ENCODE measurements at regions not wholly inside any gene's neighbourhood (a gene's known extent, or its start where the extent isn't known, plus 50 kb on each side); places are given as distances from the start of the nearest gene placed in this dataset.

GRCh38 chr17:83181991-83182619 lies 102.7 kb downstream of the METRNL start:
- Histone ChIP-seq H3K4me2 (no peak overlapping the region), H3K4me3 (no peak overlapping the region), H3K27me3 (ENCODE audit: insufficient read depth, low read depth) (no peaks in the 10 kb centered on the region), H3K79me2 (ENCODE audit: low read depth) (no peaks in the 10 kb centered on the region), H4K20me1 (ENCODE audit: insufficient read depth) (no peaks in the 10 kb centered on the region), H3K4me1 (replicated peaks; ENCODE audit: insufficient read depth) (no peaks in the 10 kb centered on the region), H3K9me2 (ENCODE audit: insufficient read depth) (no peaks in the 10 kb centered on the region), H3K27ac (no peak overlapping the region), H3K9me3 (ENCODE audit: insufficient read depth, low read depth) (no peaks in the 10 kb centered on the region), H2AFZ (no peak overlapping the region), H3F3A (ENCODE audit: insufficient read depth, low read depth) (no peaks in the 10 kb centered on the region), H3K36me3 (ENCODE audit: low read depth) (no peaks in the 10 kb centered on the region)
- POLR2A ChIA-PET (ENCODE audit: unreplicated experiment): no interaction called here
- TF ChIP-seq EZH2 (IDR thresholded peaks at IDR 0.05; ENCODE audit: low read depth) (no peak), CTCF (conservative IDR thresholded peaks at IDR 0.05) (no peak)
- CTCF ChIA-PET: no interaction called here
- no TSS peak for BruUV-seq (replicated peaks)
- DNase-seq: no peak
- intact Hi-C loops (cut with micrococcal nuclease; ENCODE audit: unreplicated experiment): no loop called here

- intact Hi-C loops (cut with micrococcal nuclease; ENCODE audit: unreplicated experiment): no loop called here
- Histone ChIP-seq H3K27me3 (ENCODE audit: insufficient read depth, low read depth) (no peaks in the 10 kb centered on the region), H3K27ac (no peak overlapping the region), H3K4me1 (replicated peaks; ENCODE audit: insufficient read depth) (no peaks in the 10 kb centered on the region), H3K9me2 (ENCODE audit: insufficient read depth) (no peaks in the 10 kb centered on the region), H2AFZ (no peak overlapping the region), H3K4me2 (no peak overlapping the region), H3K36me3 (ENCODE audit: low read depth) (no peaks in the 10 kb centered on the region), H3K9me3 (ENCODE audit: insufficient read depth, low read depth) (no peaks in the 10 kb centered on the region), H3F3A (ENCODE audit: insufficient read depth, low read depth) (no peaks in the 10 kb centered on the region), H3K79me2 (ENCODE audit: low read depth) (no peaks in the 10 kb centered on the region), H3K4me3 (no peak overlapping the region), H4K20me1 (ENCODE audit: insufficient read depth) (no peaks in the 10 kb centered on the region)
- no peak for DNase-seq
- POLR2A ChIA-PET (ENCODE audit: unreplicated experiment): no interaction called here
- no peak for TF ChIP-seq CTCF (conservative IDR thresholded peaks at IDR 0.05)
- TF ChIP-seq EZH2 (IDR thresholded peaks at IDR 0.05; ENCODE audit: low read depth): no peak
- BruUV-seq (replicated peaks): no TSS peak
- CTCF ChIA-PET: no interaction called here
These were observed 103.3 kb downstream of the METRNL start for GRCh38 chr17:83182620-83183101.

- no TSS peak for BruUV-seq (replicated peaks)
These were observed 103.9 kb downstream of the METRNL start for GRCh38 chr17:83183145-83183948.

More at GRCh38 chr17:83183145-83183948, 103.9 kb downstream of the METRNL start:
- no peaks in the 10 kb centered on the region for H3K27me3 ChIP-seq (ENCODE audit: insufficient read depth, low read depth)
- intact Hi-C loops (cut with micrococcal nuclease; ENCODE audit: unreplicated experiment): no loop called here
- H3K9me3 ChIP-seq (ENCODE audit: insufficient read depth, low read depth): no peaks in the 10 kb centered on the region; the same call in 1 of the 2 replicates
- H3K4me1 ChIP-seq (replicated peaks; ENCODE audit: insufficient read depth): no peaks in the 10 kb centered on the region
- H3F3A ChIP-seq (ENCODE audit: insufficient read depth, low read depth): no peaks in the 10 kb centered on the region
- no peak overlapping the region for H3K27ac ChIP-seq
- H3K79me2 ChIP-seq (ENCODE audit: low read depth): no peaks in the 10 kb centered on the region
- TF ChIP-seq CTCF (conservative IDR thresholded peaks at IDR 0.05): no peak
- no peak for TF ChIP-seq EZH2 (IDR thresholded peaks at IDR 0.05; ENCODE audit: low read depth)
- CTCF ChIA-PET: interaction anchor here (0.7 kb wide), 1 partner anchor 11 kb away, joined by 3 read pairs; no protein-coding TSS in a partner anchor
- H3K4me3 ChIP-seq: no peak overlapping the region
- H3K9me2 ChIP-seq (ENCODE audit: insufficient read depth): no peaks in the 10 kb centered on the region
- H3K36me3 ChIP-seq (ENCODE audit: low read depth): no peaks in the 10 kb centered on the region
- no peaks in the 10 kb centered on the region for H4K20me1 ChIP-seq (ENCODE audit: insufficient read depth)
- no peak overlapping the region for H2AFZ ChIP-seq
- DNase-seq: no peak
- POLR2A ChIA-PET (ENCODE audit: unreplicated experiment): interaction anchor here (0.6 to 0.7 kb wide), 2 partner anchors 51 to 99 kb away, joined by 4 read pairs; no protein-coding TSS in a partner anchor
- no peak overlapping the region for H3K4me2 ChIP-seq

All from PC-9 (cell line).